GM12878 (cell line): ENCODE measurements at regions not wholly inside any gene's neighbourhood (a gene's known extent, or its start where the extent isn't known, plus 50 kb on each side); places are given as distances from the start of the nearest gene placed in this dataset.

Source experiments
- ATF2 ChIP-seq: IDR thresholded peaks from 2 replicates; pipeline ENCODE4 v1.6.1; 2012; ENCODE audit warnings: low read length, inconsistent platforms
- BACH1 ChIP-seq: fragments of 450-650 bp; IDR thresholded peaks from 2 replicates; pipeline ENCODE4 v1.6.1; 2017; ENCODE audit warnings: mild to moderate bottlenecking, borderline replicate concordance
- CBFB ChIP-seq: IDR thresholded peaks from 2 replicates; pipeline ENCODE4 v1.6.1; 2016; ENCODE audit warnings: antibody characterized with exemption, low read depth
- CTCF ChIP-seq, 3 experiments: IDR thresholded peaks in 2 of 3; conservative IDR thresholded peaks in 1 of 3; 2 replicates each; pipeline ENCODE4 v1.5.1; 2011; ENCODE audit warnings: low read depth in 3 of 3, low read length in 3 of 3, mild to moderate bottlenecking in 3 of 3, control low read depth in 2 of 3, moderate library complexity in 2 of 3, inconsistent platforms in 1 of 3, mixed read lengths in 1 of 3; ENCODE audit not compliant: control insufficient read depth in 2 of 3, insufficient read depth in 1 of 3; ENCODE audit errors: extremely low read depth in 1 of 3
- EGR1 ChIP-seq, 2 experiments: IDR thresholded peaks; 1 replicate in 1 of 2; 2 replicates in 1 of 2; pipeline ENCODE4 v1.6.1; 2011 to 2012; ENCODE audit warnings: low read depth in 2 of 2, low read length in 2 of 2, borderline replicate concordance in 1 of 2, mild to moderate bottlenecking in 1 of 2, moderate library complexity in 1 of 2
- ELK1 ChIP-seq: IDR thresholded peaks from 2 replicates; pipeline ENCODE4 v1.6.1; 2012; ENCODE audit warnings: low read depth, low read length, improper control_type of control experiment
- EZH2 ChIP-seq: IDR thresholded peaks from 2 replicates; pipeline ENCODE4 v1.6.1; 2012; ENCODE audit warnings: low read depth, mild to moderate bottlenecking, control low read depth, inconsistent platforms, low read length, borderline replicate concordance; ENCODE audit not compliant: control insufficient read depth
- JUND ChIP-seq: IDR thresholded peaks from 2 replicates; pipeline ENCODE4 v1.6.1; 2012; ENCODE audit warnings: low read depth, mild to moderate bottlenecking, low read length, improper control_type of control experiment, moderate library complexity
- NFYB ChIP-seq: IDR thresholded peaks from 2 replicates; pipeline ENCODE4 v1.6.1; 2011; ENCODE audit warnings: low read depth, mild to moderate bottlenecking, low read length, improper control_type of control experiment, moderate library complexity; ENCODE audit not compliant: insufficient read depth
- NRF1 ChIP-seq: conservative IDR thresholded peaks from 2 replicates; pipeline ENCODE4 v1.6.1; 2011; ENCODE audit warnings: mild to moderate bottlenecking, low read depth, low read length, improper control_type of control experiment
- POLR2A ChIP-seq: IDR thresholded peaks from 2 replicates; pipeline ENCODE4 v1.6.1; 2011; ENCODE audit warnings: low read depth, mild to moderate bottlenecking, low read length
- STAT3 ChIP-seq: IDR thresholded peaks from 2 replicates; pipeline ENCODE4 v1.6.1; 2011; ENCODE audit warnings: low read depth, low read length, improper control_type of control experiment
- TAF1 ChIP-seq: IDR thresholded peaks from 2 replicates; pipeline ENCODE4 v1.6.1; 2011; ENCODE audit warnings: mild to moderate bottlenecking, low read depth, low read length, borderline replicate concordance
- ZBTB33 ChIP-seq: fragments of 450-650 bp; IDR thresholded peaks from 2 replicates; pipeline ENCODE4 v1.6.1; 2017; ENCODE audit warnings: mild to moderate bottlenecking

- TF ChIP-seq EZH2 (no peak), TAF1 (no peak), BACH1 (no peak), ATF2 (no peak), CTCF (IDR thresholded peaks at IDR 0.05 in 2 of 3, conservative IDR thresholded peaks at IDR 0.05 in 1 of 3; ENCODE audit: control insufficient read depth in 2 of 3, extremely low read depth in 1 of 3, insufficient read depth in 1 of 3, low read depth in 3 of 3, low read length in 3 of 3) (no peak), ZBTB33 (no peak), NFYB (no peak), POLR2A (no peak), JUND (no peak), STAT3 (no peak), ELK1 (no peak), EGR1 (IDR thresholded peaks at IDR 0.05; ENCODE audit: borderline replicate concordance in 1 of 2, low read depth in 2 of 2, low read length in 2 of 2) (no peak), CBFB (no peak), NRF1 (no peak)
Observed at GRCh38 chr1:224866940-224867339, 62.5 kb upstream of the DNAH14 start.
